Renal cortex interstitium (tissue), 11 donors: ENCODE measurements at regions not wholly inside any gene's neighbourhood (a gene's known extent, or its start where the extent isn't known, plus 50 kb on each side); places are given as distances from the start of the nearest gene placed in this dataset.

Experiments
- DNase-seq, 11 donors: peaks; one replicate each; pipeline ENCODE4 v3.0.0-alpha.2; 2013; ENCODE audit warnings: low read depth in 9 of 11, low spot score in 4 of 11; ENCODE audit errors: extremely low read depth in 1 of 11

- DNase-seq = no peak
These were observed 149.7 kb upstream of the IRX4 start for GRCh38 chr5:2032432-2032831.

GRCh38 chr5:2031581-2031980 lies 148.9 kb upstream of the IRX4 start:
- no peak for DNase-seq

- DNase-seq = no peak
These were observed 147.4 kb upstream of the IRX4 start for GRCh38 chr5:2030131-2030530.

- no peak for DNase-seq
These were observed 146.5 kb upstream of the IRX4 start for GRCh38 chr5:2029206-2029605.

GRCh38 chr5:2027790-2028189 lies 145.1 kb upstream of the IRX4 start:
- no peak for DNase-seq

GRCh38 chr5:2024986-2025721 lies 142.4 kb upstream of the IRX4 start:
- DNase-seq = no peak

GRCh38 chr5:2023196-2023595 lies 140.5 kb upstream of the IRX4 start:
- DNase-seq = no peak

GRCh38 chr5:2022436-2022835 lies 139.7 kb upstream of the IRX4 start:
- no peak for DNase-seq

GRCh38 chr5:2021484-2022176 lies 138.9 kb upstream of the IRX4 start:
- DNase-seq = no peak

- no peak for DNase-seq
These were observed 138.0 kb upstream of the IRX4 start for GRCh38 chr5:2020730-2021129.

GRCh38 chr5:2019716-2020115 lies 137.0 kb upstream of the IRX4 start:
- DNase-seq = no peak

GRCh38 chr5:2018390-2018724 lies 135.6 kb upstream of the IRX4 start:
- DNase-seq = no peak

- peak in 1 of 11 donors; percentile 3 for DNase-seq
These were observed 135.0 kb upstream of the IRX4 start for GRCh38 chr5:2017540-2018389.

GRCh38 chr5:2015961-2016360 lies 133.2 kb upstream of the IRX4 start:
- DNase-seq = no peak

- no peak for DNase-seq
These were observed 132.6 kb upstream of the IRX4 start for GRCh38 chr5:2015124-2015848.

- DNase-seq = no peak
These were observed 131.4 kb upstream of the IRX4 start for GRCh38 chr5:2014058-2014610.

- no peak for DNase-seq
These were observed 130.8 kb upstream of the IRX4 start for GRCh38 chr5:2013301-2014057.

- DNase-seq = no peak
These were observed 130.2 kb upstream of the IRX4 start for GRCh38 chr5:2012885-2013284.
